GM12891 (cell line): ENCODE measurements at regions not wholly inside any gene's neighbourhood (a gene's known extent, or its start where the extent isn't known, plus 50 kb on each side); places are given as distances from the start of the nearest gene placed in this dataset.

Experiments
- PAX5 ChIP-seq: IDR thresholded peaks from 2 replicates; pipeline ENCODE4 v1.6.1; 2011; ENCODE audit warnings: low read length, moderate library complexity, mild to moderate bottlenecking; ENCODE audit not compliant: insufficient read depth, severe bottlenecking
- POLR2A ChIP-seq: IDR thresholded peaks from 2 replicates; pipeline ENCODE4 v1.6.1; 2011; ENCODE audit warnings: low read depth, low read length, control low read depth

GRCh38 chr2:58740426-58740825, 499.3 kb upstream of the FANCL start:
- no peak for TF ChIP-seq POLR2A
- no peak for TF ChIP-seq PAX5
